ENCODE measurements at regions not wholly inside any gene's neighbourhood (a gene's known extent, or its start where the extent isn't known, plus 50 kb on each side); places are given as distances from the start of the nearest gene placed in this dataset.
A peak's percentile ranks its signal among the peaks of the same experiment; 100 is the strongest.
"Not testable (repeated sequence)": the region's sequence is repeated elsewhere in the genome, so short reads cannot be mapped to it uniquely, and the experiment has no call there.

DNA sequence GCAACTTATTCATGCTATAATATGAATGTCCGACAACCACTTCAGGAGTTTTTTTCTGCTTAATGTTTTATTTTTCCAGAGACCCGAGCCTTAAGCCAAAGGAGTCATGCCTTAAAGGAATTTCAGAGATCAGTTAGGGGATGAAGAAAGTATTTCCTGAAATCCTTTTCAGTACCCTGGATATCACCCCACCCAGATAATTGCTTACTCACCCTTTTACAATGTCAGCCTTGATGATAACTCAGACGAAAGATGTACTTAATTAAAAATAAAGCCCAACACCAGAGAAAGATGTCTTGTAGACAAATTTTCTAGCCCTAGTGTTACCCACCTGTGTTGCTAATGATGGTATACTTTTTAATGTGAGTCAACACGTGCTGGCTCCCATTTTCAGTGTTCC, 124.1 kb downstream of the XCL2 start:
- DNase-seq = no peak

DNA sequence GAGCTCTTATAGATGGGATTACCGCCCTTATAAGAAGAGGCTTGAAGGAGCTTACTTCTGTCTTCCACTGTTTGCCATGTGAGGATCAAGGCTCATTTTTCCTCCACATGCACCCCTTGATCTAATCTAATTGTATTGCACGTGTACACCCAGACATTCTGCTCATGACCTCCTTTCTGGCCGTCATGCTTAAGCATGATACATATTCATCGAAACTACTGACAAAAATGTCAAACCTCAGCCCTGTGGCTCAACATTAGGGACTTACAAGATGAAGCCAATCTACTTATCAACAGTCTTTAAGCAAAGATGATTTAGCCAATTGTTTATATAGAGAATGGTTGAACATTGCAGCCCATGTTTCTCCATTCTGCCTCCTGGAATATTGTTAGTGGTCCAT, 127.6 kb downstream of the XCL2 start:
- DNase-seq = no peak

DNA sequence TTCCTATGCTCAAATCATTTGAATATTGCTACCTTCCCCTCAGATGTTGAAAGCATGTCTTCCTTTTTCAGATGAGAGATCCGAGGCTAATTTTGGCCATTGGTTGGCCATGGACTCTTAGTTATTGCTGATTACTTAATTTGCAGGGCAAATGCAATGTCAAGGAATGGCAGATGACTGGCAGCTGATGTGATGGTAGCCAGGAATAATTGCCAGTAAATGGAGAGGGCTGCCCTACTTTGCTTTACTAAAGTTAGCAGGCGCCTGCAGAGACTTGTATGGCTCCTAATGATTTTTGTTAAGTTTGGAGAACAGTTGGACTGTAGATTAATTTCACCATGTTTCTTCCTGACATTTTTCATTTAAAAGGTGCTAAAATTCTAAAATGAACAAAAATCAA, 128.9 kb downstream of the XCL2 start:
- DNase-seq = no peak

DNA sequence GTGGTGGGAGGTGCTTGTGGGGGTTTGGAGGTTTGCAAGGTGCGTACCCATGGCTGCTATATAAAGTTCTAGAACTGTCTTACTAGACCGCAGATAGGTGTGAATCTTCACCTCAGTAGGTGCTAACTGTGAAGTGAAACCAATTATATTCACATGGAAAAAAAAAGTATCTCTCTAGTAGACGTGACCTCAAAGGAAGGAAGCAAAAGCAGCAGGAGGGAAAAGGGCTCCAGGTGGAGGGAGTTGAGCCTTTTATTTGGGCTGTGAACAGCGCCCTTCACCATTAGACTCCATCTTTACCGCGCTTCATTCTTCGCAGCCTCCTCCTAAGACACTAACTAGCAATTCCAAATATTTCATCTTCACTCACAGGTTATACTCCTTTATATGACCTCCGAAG, 129.8 kb downstream of the TBX19 start:
- DNase-seq = peak; percentile 61

DNA sequence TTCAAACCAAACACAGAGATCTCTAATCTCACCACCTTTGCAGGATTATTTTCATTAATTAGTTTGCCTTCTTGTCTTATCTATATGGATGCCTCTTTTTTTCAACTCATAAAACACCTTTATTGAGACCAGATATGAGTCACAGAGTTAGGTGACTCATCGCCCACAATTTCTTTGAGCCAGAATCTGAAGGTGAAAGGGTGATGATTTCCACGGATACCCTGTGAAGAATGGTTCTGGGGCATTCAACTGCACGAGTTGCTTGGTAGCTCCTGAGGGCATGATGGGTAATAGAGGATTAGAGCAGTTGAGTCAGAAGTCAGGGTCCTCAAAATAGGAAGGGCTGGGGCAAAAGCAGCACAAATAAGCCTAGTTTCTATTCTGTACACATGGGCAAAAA, 128.2 kb downstream of the TBX19 start:
- peak; percentile 67 for DNase-seq

DNA sequence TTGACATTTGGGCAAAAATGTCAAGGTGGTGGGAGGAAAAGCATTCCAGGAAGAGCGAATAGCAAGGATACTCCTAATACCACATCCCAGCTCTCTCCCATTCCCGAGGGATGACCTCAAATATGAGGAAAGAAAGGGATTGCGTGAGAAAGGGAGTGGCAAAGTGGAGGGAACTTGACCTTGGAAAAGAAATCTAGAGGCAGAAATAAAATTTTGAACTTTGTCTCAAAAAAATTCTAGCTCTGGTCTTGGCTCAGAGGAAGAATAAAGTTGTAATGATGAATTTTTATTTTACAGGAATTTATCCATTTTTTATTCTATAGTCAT, 127.8 kb downstream of the TBX19 start:
- no peak for DNase-seq

DNA sequence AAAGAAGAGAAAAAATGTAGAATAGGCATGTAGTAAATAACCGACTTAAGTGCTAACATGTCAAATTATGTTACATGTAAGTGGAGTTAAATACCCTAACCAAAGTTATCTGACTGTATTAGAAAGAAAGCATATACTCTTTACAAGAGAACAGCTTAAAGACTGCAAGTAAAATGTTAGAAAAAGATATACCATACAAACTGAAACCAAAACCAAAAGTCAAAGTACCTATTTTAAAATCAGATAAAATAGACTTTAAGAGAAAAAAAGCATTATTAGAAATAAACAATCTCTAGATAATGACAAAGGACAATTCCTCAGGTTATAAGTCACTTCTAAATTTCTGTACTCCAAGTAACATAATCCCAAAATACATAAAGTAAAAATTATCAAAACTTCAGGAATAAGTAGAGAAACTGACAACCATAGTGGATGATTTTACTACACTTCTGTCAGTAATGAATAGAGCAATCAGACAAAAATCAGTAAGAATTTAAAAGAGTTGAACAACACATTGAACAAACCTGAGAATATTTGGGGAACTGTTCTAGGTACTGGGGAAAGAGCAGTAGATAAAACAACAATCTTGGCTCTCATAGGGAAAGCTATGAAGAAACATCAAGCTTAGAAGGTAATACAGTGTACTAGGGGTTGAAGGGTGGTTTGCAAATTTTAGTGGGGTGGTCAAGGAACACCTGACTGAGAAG, 127.3 kb downstream of the TBX19 start:
- DNase-seq = no peak

DNA sequence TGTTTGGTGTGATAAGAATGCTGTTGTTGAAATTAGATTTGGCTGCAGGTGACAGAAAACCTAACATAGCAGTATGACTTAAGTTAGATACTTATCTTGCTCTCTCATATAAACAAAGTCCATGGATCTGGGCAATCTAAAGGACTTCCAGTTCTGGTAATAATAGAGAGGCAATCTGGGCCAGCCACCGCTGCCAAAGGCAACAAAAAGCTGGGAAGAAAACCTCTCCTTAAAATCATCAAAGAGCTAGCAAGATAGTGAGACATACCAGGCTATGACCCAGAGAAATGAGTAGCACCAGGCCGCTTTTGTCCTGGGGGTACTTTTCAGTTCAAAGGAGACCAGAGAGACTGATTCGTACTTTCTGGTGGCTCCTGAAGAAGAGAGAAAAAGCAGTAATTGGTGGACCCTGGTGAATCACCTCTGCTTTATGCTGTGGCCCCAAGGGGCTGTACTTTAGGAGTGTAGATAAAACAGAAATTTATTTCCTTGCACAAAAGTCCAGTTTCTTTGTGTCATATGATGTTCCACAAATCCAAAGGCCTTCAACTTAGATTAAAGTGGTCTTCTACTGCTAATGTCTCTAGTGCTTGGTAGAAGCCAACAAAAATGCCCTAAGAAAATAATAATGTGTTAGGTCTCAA, 125.4 kb downstream of the TBX19 start:
- no peak for DNase-seq

DNA sequence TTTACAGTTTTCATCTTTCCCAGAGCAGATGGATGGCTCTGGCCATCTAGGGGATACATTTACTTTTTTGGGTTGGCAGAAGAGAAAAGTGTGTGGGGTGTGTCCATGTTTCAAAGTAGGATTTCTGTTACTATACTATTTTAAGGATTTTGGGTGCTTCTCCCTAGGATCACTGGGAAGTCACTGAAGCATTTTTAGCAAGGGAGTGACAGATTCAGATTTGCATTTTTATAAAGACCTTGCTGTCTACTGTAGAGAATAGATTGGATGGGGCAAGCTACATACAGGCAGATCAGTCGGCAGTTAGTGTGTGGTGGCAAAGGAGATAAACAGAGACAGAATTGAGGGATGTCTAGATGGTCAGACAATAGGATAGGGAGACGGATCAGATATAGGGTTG, 122.5 kb downstream of the TBX19 start:
- DNase-seq = no peak

DNA sequence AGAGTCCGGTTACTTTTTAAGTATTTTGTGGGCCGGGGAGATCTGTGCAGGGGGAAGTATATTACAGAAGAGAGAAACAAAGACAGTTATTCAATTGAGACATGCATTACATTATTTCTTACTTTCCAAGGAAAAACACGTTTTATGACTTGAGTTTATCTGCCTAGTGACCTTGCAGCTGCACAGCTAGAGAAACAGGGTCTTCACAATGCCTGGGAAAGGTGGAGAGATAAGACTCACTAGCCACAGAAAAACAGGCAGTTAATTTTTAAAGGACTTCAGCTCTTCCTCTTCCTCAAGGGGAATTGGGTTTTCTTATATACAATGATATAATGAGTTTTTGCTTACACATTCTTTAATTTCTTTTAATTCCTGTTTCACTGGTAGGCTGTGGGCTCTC, 121.8 kb downstream of the TBX19 start:
- not testable (repeated sequence) for DNase-seq

DNA sequence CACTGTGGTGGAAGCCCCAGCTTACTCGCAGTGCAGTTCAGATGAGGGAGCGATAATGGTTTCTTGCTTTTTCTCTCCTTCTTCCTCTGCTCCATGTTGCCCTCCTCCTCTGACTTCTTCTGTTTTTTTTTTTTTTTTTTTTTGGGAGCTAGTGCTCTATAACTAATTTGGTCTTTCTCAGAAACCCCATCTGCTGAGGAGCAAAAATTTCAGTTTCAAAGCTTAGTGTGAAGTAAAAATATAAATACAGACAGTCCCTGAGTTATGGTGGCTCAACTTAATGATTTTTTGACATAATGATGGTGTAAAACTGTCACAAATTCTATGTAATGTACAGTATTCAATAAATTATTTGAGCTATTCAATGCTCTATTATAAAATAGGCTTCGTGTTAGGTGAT, 120.7 kb downstream of the TBX19 start:
- no peak for DNase-seq

DNA sequence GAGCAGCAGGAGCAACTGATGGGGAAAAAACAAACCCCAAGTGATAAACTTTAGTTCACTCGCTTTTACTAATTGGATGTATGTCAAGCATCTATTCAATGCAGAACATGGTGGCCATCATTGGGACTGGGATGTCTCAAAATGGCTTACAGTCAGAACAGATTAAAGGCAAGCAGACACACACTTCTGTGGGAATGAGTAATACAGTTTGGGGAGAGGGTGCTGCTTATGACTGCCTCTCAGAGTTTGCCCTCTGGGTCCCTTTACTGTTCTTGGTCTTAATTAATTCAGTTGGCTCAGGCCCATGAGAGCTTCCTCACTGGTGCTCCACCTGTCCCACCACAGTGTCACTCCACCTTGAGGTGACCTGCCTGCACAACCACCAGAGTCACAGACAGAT, 119.5 kb downstream of the TBX19 start:
- no peak for DNase-seq

DNA sequence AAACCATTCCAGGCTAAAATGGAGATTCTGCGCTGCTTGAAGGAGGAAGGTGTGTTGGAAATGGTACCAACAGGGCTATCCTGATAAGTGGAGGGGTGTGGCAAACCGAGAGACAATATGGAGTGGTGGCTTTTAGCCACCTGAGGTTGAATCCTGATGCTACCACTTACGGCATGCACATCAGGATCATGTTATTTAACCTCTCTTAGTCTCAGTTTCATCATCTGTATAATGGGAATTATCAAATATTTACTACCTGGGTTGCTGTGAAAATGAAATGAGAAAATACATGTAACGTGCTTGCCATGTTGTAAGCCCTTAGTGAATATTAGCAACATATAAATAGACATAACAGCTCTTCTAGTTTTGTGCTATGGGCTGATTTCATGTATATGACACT, 117.1 kb downstream of the TBX19 start:
- DNase-seq = no peak

DNA sequence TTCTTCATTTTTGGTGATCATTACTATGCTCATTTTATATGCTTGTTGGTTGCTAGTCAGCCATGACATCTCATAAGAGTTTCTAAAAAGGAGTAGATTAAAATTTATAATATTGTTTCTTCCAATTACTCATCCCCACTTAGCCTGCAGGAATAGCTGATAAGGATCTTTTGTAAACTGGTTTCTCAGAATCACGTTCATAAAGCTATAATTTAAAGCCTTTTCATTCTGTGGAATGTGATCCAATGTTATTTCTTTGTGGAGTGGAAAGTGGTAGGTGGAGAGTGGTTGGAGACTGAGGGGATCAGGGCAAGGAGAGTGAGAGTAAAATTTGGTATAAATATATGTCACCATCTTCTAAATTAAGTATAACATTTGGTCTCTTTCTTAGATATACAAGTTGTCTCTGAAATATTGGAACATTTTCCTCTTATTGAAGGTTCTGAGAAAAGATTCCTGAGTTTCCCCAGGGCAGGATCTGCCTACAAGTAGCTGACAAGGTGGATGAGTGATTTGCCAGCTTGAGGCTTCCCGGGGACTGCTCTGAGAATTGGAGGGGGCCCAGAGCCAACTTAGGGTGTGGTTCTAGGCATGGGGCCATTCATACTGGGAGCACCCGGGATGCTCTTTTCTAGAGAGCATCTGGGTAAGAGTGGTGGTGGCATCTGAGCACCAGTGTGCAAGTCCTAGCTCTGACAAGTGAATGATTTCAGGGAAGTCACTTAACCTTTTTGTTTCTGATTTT, 116.4 kb downstream of the TBX19 start:
- no peak for DNase-seq

DNA sequence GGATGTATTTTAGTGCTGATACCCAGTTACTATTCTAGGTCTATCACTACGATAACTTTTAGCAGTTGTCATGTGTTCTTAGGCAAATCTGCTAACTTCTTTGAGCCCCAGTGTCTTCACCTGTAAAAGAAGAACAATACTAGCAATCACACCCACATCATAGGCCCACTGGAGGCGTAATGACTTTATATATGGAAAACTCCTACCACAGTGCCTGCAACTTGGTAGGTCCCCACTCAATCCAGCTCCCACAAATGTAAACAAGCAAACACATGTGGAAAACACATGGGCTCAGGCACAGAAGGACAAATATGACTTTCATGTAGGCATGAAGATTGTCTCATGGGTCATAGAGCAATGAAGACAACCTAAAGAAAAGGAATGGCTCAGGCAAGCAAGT, 115.8 kb downstream of the TBX19 start:
- DNase-seq = no peak

DNA sequence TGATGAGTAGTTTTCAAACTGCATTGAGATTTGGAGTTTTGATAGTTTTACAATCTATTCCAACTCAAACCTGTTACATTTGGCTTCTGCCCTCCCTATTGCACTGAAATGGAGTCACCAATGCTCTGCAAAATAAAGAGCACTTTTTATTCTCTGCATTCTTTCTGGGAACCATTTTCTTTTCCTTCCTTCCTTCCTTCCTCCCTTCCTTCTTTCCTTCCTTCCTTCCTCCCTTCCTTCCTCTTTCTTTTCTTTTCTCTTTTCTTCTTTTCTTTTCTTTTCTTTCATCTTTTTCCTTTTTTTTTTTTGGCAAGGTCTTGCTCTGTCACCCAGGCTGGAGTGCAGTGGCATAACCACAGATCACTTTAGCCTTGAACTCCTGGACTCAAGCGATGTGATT, 114.2 kb downstream of the TBX19 start:
- DNase-seq = no peak

DNA sequence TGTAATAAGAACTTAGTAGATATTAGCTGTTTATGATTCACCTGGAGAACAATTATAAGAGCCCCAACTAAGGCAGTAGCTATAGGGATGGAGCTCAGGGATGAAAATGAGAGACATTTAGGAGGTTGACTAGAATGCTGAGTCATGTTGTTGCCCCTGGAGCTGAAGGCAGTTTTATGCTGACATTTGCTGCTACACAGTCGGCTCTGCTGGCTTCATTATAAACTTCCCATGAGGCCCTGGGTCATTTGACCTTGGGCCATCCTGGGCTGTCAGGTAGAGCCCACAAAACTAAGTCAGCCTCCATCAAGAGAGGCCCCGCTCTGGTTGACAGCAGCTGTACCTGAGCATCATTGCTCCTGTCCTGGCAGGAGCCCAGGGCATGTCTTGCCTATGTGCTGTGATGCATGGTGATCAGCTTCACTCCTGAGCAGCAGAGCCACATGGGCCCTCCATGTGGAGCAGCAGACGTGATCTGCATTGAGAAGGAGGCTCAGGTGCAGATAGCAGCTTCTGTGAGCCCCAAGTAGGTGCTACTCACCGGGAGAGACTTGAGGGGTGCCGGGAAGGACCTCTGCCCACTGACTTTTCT, 112.4 kb downstream of the TBX19 start:
- no peak for DNase-seq

DNA sequence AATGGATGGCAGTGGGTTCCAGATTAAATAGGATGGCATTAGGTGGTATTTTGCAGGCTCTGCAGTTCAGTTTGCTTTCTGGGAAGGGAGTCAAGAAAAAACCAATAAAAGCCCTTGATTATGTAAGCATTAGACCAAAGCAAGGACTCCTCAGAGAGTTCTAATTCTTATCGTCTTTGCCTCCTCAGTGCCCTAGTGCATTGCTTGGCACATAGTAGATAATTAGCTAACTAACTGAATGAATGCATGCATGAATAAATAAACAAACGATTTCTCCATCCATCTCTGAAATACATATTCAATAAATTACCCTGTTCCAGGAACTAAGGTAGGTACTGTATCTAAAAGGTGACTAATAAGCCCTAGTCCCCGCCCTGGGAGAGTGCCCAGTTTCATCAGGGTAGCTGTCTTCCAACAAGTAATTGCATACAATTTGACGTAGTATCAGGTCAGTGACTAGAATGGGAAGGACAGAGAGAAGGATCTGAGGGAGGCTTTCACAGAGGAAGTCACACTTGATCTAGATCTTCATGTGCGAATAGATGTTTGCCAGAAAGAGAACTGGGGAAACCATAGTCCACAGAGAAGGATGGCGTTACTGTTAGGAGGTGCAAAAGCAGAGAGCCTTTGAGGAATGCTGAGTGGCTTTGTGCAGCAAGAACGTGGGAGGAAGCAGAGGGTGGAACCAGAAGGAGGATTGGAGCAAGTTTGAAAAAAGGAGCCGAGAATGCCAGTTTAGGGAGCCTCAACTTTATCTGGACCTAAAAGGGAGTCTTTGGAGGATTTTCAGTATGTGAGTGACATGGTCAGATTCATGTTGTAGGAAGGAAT, 111.4 kb downstream of the TBX19 start:
- DNase-seq = peak; percentile 39

DNA sequence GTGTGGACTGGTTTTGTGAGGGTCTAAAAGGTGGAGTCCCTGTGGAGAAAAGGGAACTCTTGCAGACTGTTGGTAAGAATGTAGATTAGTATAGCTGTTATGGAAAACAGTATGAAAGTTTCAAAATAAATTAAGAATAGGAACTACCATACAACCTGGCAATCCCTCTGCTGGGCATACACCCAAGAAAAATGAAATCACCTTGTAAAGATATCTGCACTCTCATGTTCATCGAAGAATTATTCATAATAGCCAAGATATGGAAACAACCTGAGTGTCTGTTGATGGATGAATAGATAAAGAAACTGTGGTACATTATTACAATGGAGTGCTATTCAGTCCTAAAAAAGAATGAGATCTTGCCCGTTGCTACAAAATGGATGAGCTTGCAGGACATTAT, 109.6 kb downstream of the TBX19 start:
- no peak for DNase-seq

DNA sequence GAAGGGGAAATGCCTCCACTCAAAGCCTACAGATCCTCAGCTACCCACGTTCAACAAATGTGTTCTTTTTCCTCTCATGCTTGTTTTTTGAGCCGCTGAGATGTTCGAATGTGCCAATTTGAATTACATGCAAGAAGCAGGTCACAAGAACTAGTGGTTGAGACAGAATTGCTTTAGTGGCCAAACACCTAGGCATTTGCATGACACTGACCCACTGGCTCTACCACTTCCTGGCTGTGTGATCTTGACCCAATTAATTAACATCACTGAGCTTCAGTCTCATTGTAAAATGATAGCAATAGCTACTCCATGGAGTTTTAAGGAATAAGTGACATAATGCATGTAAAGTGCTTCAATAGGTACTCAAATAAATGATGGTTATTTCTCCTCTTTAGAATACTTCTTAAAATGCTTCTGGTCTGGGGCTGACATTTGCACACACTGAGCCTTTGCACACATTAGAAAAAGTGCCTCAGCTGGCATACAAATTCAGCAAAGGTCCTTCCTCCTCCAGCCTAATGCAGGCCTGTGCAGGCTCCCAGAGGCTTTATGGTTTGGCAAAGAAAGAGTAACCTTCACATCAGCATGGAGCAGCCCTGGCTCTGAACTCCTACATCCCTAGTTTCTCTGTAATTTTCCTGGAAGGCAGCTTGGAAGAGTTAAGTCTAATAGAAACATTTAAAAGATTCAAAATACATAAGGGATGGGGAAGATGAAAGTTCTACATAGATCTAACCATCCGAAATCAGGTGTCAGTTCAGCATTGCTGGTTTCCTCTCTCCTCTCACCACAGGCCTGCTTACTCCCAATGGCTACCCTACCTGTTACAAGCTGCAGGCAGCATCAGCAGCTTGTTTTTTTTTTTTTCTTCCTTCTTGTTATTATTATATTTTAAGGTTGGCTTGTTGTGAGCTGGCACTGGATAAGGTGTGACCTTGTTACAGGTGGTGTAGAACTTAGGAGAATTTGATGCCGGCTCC, 107.4 kb downstream of the TBX19 start:
- peak; percentile 34 for DNase-seq

DNA sequence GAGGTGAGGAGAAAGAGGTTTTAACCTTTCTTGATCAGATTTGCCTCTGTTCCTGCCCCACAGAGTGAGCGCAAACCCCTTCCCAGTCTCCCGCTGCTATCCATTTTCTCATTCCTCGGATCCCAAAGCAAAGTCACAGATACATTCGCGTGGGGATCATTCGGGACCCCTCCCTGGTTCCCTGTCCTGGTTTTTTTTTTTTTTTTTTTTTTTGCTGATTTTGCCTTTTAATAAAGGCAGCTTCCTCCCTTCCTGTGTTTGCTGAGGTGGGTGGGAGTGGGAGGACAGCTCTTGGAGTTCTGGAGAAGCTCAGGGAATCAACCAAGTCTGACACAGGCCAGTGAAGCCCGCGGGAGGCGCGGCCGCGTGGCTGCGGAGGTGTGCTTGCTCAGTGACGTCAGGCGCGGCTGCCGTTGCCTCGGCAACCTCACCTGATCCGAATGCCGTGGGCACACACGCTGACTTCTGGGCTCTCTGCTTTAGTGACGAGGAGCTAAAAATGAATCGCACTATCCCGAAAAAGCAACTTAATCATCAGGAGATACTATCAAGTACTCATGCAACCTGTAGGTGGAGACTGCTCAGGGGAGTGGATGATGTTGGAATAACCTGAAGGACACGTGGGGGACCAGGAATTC, 106.4 kb downstream of the TBX19 start:
- DNase-seq = peak; percentile 81

Data from CD4-positive, alpha-beta T cell treated with Interleukin-21 for 1 hour (primary cell).